ENCODE measurements at regions not wholly inside any gene's neighbourhood (a gene's known extent, or its start where the extent isn't known, plus 50 kb on each side); places are given as distances from the start of the nearest gene placed in this dataset.

- ATAC-seq (ENCODE audit: low read depth) = no peak
- H3K27ac Mint-ChIP-seq = no peak overlapping the region
- no peaks in the 10 kb centered on the region for H3K4me1 ChIP-seq (ENCODE audit: control insufficient read depth in 2 of 2, insufficient read depth in 2 of 2, low read length in 2 of 2)
- no CpG with 5 or more reads among the region's 1 CpG for WGBS (ENCODE audit: insufficient coverage)
- ChIA-PET POLR2A (no interaction called here), CTCF (no interaction called here)
- no peaks in the 10 kb centered on the region for H3K36me3 ChIP-seq (replicated peaks in 1 of 2; ENCODE audit: control extremely low read depth in 1 of 2, control insufficient read depth in 1 of 2, extremely low read depth in 1 of 2, insufficient read depth in 2 of 2, low read length in 1 of 2)
- H3K4me1 Mint-ChIP-seq = no peaks in the 10 kb centered on the region
- peaks cover 2% of the 10 kb centered on the region for H3K9me3 Mint-ChIP-seq (ENCODE audit: insufficient read depth)
- no peaks in the 10 kb centered on the region for H3K27me3 ChIP-seq (replicated peaks in 1 of 4; ENCODE audit: control extremely low read depth in 1 of 4, control insufficient read depth in 3 of 4, insufficient read depth in 4 of 4, low read length in 3 of 4)
- intact Hi-C loops (cut with micrococcal nuclease) = no loop called here
- no peak overlapping the region for H3K4me3 ChIP-seq (ENCODE audit: control extremely low read depth in 1 of 5, extremely low read depth in 1 of 5, insufficient read depth in 1 of 5, low read depth in 2 of 5, low read length in 4 of 5)
- no peaks in the 10 kb centered on the region for H3K9me3 ChIP-seq (ENCODE audit: control extremely low read depth in 1 of 3, control insufficient read depth in 2 of 3, insufficient read depth in 1 of 3, low read length in 2 of 3)
- H3K4me2 ChIP-seq (replicated peaks; ENCODE audit: low read depth, low read length, poor library complexity, severe bottlenecking) = no peak overlapping the region
- TF ChIP-seq EZH2 (IDR thresholded peaks at IDR 0.05; ENCODE audit: borderline replicate concordance, insufficient read depth, low read depth, low read length, poor library complexity, severe bottlenecking) (no peak), CTCF (IDR thresholded peaks at IDR 0.05) (no peak)
- no peaks in the 10 kb centered on the region for H4K20me1 ChIP-seq (ENCODE audit: control insufficient read depth, insufficient read depth, low read length, poor library complexity, severe bottlenecking)
- no peaks in the 10 kb centered on the region for H3K79me2 ChIP-seq (ENCODE audit: control insufficient read depth, insufficient read depth, low read length)
- no peak overlapping the region for H2AFZ ChIP-seq (ENCODE audit: insufficient read depth, low read depth, low read length, poor library complexity, severe bottlenecking)
- no peak overlapping the region for H3K27ac ChIP-seq (ENCODE audit: low read length in 2 of 2)
- no peak overlapping the region for H3K4me3 Mint-ChIP-seq
- no peak for DNase-seq
- H3K9ac ChIP-seq (ENCODE audit: low read length) = no peak overlapping the region
- H3K27me3 Mint-ChIP-seq = no peaks in the 10 kb centered on the region
These were observed 644.4 kb downstream of the CBLN4 start for GRCh38 chr20:55360895-55361294.

GRCh38 chr20:55354720-55355119 is 650.6 kb downstream of the CBLN4 start:
- H3K4me2 ChIP-seq (replicated peaks; ENCODE audit: low read depth, low read length, poor library complexity, severe bottlenecking) = no peak overlapping the region
- no peaks in the 10 kb centered on the region for H3K79me2 ChIP-seq (ENCODE audit: control insufficient read depth, insufficient read depth, low read length)
- no peaks in the 10 kb centered on the region for H4K20me1 ChIP-seq (ENCODE audit: control insufficient read depth, insufficient read depth, low read length, poor library complexity, severe bottlenecking)
- no peak for TF ChIP-seq EZH2 (IDR thresholded peaks at IDR 0.05; ENCODE audit: borderline replicate concordance, insufficient read depth, low read depth, low read length, poor library complexity, severe bottlenecking)
- TF ChIP-seq CTCF (IDR thresholded peaks at IDR 0.05) = no peak
- 38% methylated on average over 3 of the region's 3 CpGs for WGBS (ENCODE audit: insufficient coverage)
- Mint-ChIP-seq H3K4me1 (no peaks in the 10 kb centered on the region), H3K27ac (no peak overlapping the region), H3K9me3 (ENCODE audit: insufficient read depth) (peaks cover 2% of the 10 kb centered on the region), H3K27me3 (no peaks in the 10 kb centered on the region), H3K4me3 (no peak overlapping the region)
- no peaks in the 10 kb centered on the region for H3K4me1 ChIP-seq (ENCODE audit: control insufficient read depth in 2 of 2, insufficient read depth in 2 of 2, low read length in 2 of 2)
- DNase-seq (no peak), ATAC-seq (ENCODE audit: low read depth) (no peak)
- no peaks in the 10 kb centered on the region for H3K27me3 ChIP-seq (replicated peaks in 1 of 4; ENCODE audit: control extremely low read depth in 1 of 4, control insufficient read depth in 3 of 4, insufficient read depth in 4 of 4, low read length in 3 of 4)
- no peak overlapping the region for H3K4me3 ChIP-seq (ENCODE audit: control extremely low read depth in 1 of 5, extremely low read depth in 1 of 5, insufficient read depth in 1 of 5, low read depth in 2 of 5, low read length in 4 of 5)
- no peak overlapping the region for H3K9ac ChIP-seq (ENCODE audit: low read length)
- intact Hi-C loops (cut with micrococcal nuclease) = no loop called here
- H3K36me3 ChIP-seq (replicated peaks in 1 of 2; ENCODE audit: control extremely low read depth in 1 of 2, control insufficient read depth in 1 of 2, extremely low read depth in 1 of 2, insufficient read depth in 2 of 2, low read length in 1 of 2) = no peaks in the 10 kb centered on the region
- peaks cover 0 to 4% (median 0%) of the 10 kb centered on the region in 3 donors for H3K9me3 ChIP-seq (ENCODE audit: control extremely low read depth in 1 of 3, control insufficient read depth in 2 of 3, insufficient read depth in 1 of 3, low read length in 2 of 3)
- ChIA-PET POLR2A (no interaction called here), CTCF (no interaction called here)
- H3K27ac ChIP-seq (ENCODE audit: low read length in 2 of 2) = no peak overlapping the region
- H2AFZ ChIP-seq (ENCODE audit: insufficient read depth, low read depth, low read length, poor library complexity, severe bottlenecking) = no peak overlapping the region
